NT2/D1 (cell line): ENCODE measurements at regions not wholly inside any gene's neighbourhood (a gene's known extent, or its start where the extent isn't known, plus 50 kb on each side); places are given as distances from the start of the nearest gene placed in this dataset.

Source experiments
- SUZ12 ChIP-seq: IDR thresholded peaks from 2 replicates; pipeline ENCODE4 v1.6.1; 2011; ENCODE audit not compliant: insufficient read length, insufficient read depth; ENCODE audit errors: extremely low read depth
- ZNF274 ChIP-seq: IDR thresholded peaks from 2 replicates; pipeline ENCODE4 v1.6.1; 2011; ENCODE audit warnings: mild to moderate bottlenecking, low read depth, low read length

- TF ChIP-seq SUZ12 (no peak), ZNF274 (no peak)
Observed at GRCh38 chr12:41795910-41796309, 348.8 kb downstream of the GXYLT1 start.
